Natural killer cell (primary cell): ENCODE measurements at regions not wholly inside any gene's neighbourhood (a gene's known extent, or its start where the extent isn't known, plus 50 kb on each side); places are given as distances from the start of the nearest gene placed in this dataset.

Experiments
- ATAC-seq, 3 donors: fragments of 150-1000 bp in 2 of 3; fragments of 200-7000 bp in 1 of 3; cut with Tn5 transposase; 1 replicate in 1 of 3; 2 replicates in 2 of 3; pipeline ENCODE4 v1.10.0; 2021; ENCODE audit warnings: mild to moderate bottlenecking in 2 of 3, moderate library complexity in 2 of 3
- DNase-seq, 2 donors: peaks; one replicate each; pipeline versions ENCODE4 v3.0.0 to v3.0.0-alpha.2; 2013 to 2021; ENCODE audit warnings: mixed read lengths in 1 of 2
- H3K27ac ChIP-seq: one replicate; pipeline ENCODE4 v1.5.1; 2013; ENCODE audit warnings: mild to moderate bottlenecking, low read length
- H3K27me3 ChIP-seq: one replicate; pipeline ENCODE4 v1.6.1; 2013; ENCODE audit warnings: low read length; ENCODE audit not compliant: control insufficient read depth, insufficient read depth
- H3K36me3 ChIP-seq: one replicate; pipeline ENCODE4 v1.6.1; 2013; ENCODE audit warnings: low read length; ENCODE audit not compliant: control insufficient read depth, insufficient read depth
- H3K4me1 ChIP-seq: one replicate; pipeline ENCODE4 v1.6.1; 2013; ENCODE audit warnings: low read length; ENCODE audit not compliant: control insufficient read depth, insufficient read depth
- H3K4me3 ChIP-seq: one replicate; pipeline ENCODE4 v1.5.1; 2013; ENCODE audit warnings: low read length
- H3K9me3 ChIP-seq: one replicate; pipeline ENCODE4 v1.6.1; 2013; ENCODE audit warnings: low read length; ENCODE audit not compliant: control insufficient read depth, insufficient read depth
- H3K27ac Mint-ChIP-seq, 2 donors: one replicate each; pipeline ENCODE4 v1.8.0; 2022; ENCODE audit warnings: mild to moderate bottlenecking in 2 of 2, mixed read lengths in 2 of 2, moderate library complexity in 1 of 2
- H3K27me3 Mint-ChIP-seq, 2 donors: one replicate each; pipeline ENCODE4 v1.8.0; 2022; ENCODE audit warnings: low read depth in 2 of 2, mixed read lengths in 2 of 2
- H3K36me3 Mint-ChIP-seq: one replicate; pipeline ENCODE4 v1.8.0; 2022; ENCODE audit warnings: mixed read lengths
- H3K4me1 Mint-ChIP-seq, 2 donors: one replicate each; pipeline ENCODE4 v1.8.0; 2022; ENCODE audit warnings: mixed read lengths in 2 of 2
- H3K4me3 Mint-ChIP-seq: one replicate; pipeline ENCODE4 v1.8.0; 2022; ENCODE audit warnings: mild to moderate bottlenecking, moderate library complexity, mixed read lengths
- H3K9me3 Mint-ChIP-seq, 2 donors: one replicate each; pipeline ENCODE4 v1.8.0; 2022; ENCODE audit warnings: mixed read lengths in 2 of 2
- CTCF ChIP-seq: fragments of 200-600 bp; IDR thresholded peaks from one replicate; pipeline ENCODE4 v1.8.0; 2022; ENCODE audit warnings: antibody characterized with exemption
- WGBS: methylation state at CpG from one replicate; pipeline ENCODE4 v1.1.7; 2013; ENCODE audit warnings: missing lambda C conversion rate; ENCODE audit not compliant: insufficient coverage; 5-methylcytosine and 5-hydroxymethylcytosine counted together
- intact Hi-C: fragments of 100-400 bp; cut with micrococcal nuclease; formaldehyde crosslinking; loops from one replicate; pipeline ENCODE4 v1.14.2; 2022

- ATAC-seq (no peak), DNase-seq (no peak)
- 60% methylated on average over 11 of the region's 11 CpGs for WGBS
- intact Hi-C loops: no loop called here
- no peaks in the 10 kb centered on the region for H3K36me3 Mint-ChIP-seq
- no peak overlapping the region for H3K4me3 Mint-ChIP-seq
- no peak overlapping the region for H3K27ac Mint-ChIP-seq
- no peaks in the 10 kb centered on the region for H3K36me3 ChIP-seq
- H3K27ac ChIP-seq: no peak overlapping the region
- peaks cover 3% of the 10 kb centered on the region for H3K27me3 ChIP-seq
- peaks cover 28 to 57% of the 10 kb centered on the region in 2 donors for H3K27me3 Mint-ChIP-seq
- H3K9me3 ChIP-seq: no peaks in the 10 kb centered on the region
- H3K4me1 Mint-ChIP-seq: no peaks in the 10 kb centered on the region
- no peak for TF ChIP-seq CTCF
- H3K4me3 ChIP-seq: no peak overlapping the region
- H3K9me3 Mint-ChIP-seq: no peaks in the 10 kb centered on the region
- H3K4me1 ChIP-seq: no peaks in the 10 kb centered on the region
Observed at GRCh38 chr2:64359892-64360657, 93.9 kb upstream of the LGALSL start.

GRCh38 chr2:64361151-64361938 is 92.6 kb upstream of the LGALSL start:
- no peak for ATAC-seq
- no peak overlapping the region for H3K27ac ChIP-seq
- no peak for DNase-seq
- H3K9me3 ChIP-seq: no peaks in the 10 kb centered on the region
- no peak for TF ChIP-seq CTCF
- intact Hi-C loops: no loop called here
- no peak overlapping the region for H3K4me3 ChIP-seq
- H3K36me3 ChIP-seq: no peaks in the 10 kb centered on the region
- 83% methylated on average over 12 of the region's 12 CpGs for WGBS
- no peaks in the 10 kb centered on the region for H3K4me1 Mint-ChIP-seq
- no peaks in the 10 kb centered on the region for H3K9me3 Mint-ChIP-seq
- H3K27ac Mint-ChIP-seq: no peak overlapping the region
- H3K27me3 ChIP-seq: peaks cover 3% of the 10 kb centered on the region
- H3K4me3 Mint-ChIP-seq: no peak overlapping the region
- H3K36me3 Mint-ChIP-seq: no peaks in the 10 kb centered on the region
- H3K4me1 ChIP-seq: no peaks in the 10 kb centered on the region
- H3K27me3 Mint-ChIP-seq: peaks cover 22 to 45% of the 10 kb centered on the region in 2 donors

GRCh38 chr2:64362562-64363026 is 91.4 kb upstream of the LGALSL start:
- ATAC-seq (no peak), DNase-seq (no peak)
- H3K9me3 ChIP-seq: no peaks in the 10 kb centered on the region
- peaks cover 13 to 34% of the 10 kb centered on the region in 2 donors for H3K27me3 Mint-ChIP-seq
- no peaks in the 10 kb centered on the region for H3K4me1 Mint-ChIP-seq
- H3K4me3 ChIP-seq: no peak overlapping the region
- H3K36me3 ChIP-seq: no peaks in the 10 kb centered on the region
- no peaks in the 10 kb centered on the region for H3K4me1 ChIP-seq
- H3K4me3 Mint-ChIP-seq: no peak overlapping the region
- H3K9me3 Mint-ChIP-seq: no peaks in the 10 kb centered on the region
- H3K27ac Mint-ChIP-seq: no peak overlapping the region
- no peak overlapping the region for H3K27ac ChIP-seq
- no peaks in the 10 kb centered on the region for H3K36me3 Mint-ChIP-seq
- WGBS: 88% methylated on average over 4 of the region's 4 CpGs
- no peaks in the 10 kb centered on the region for H3K27me3 ChIP-seq
- intact Hi-C loops: no loop called here
- TF ChIP-seq CTCF: no peak
